Kidney epithelial cell (primary cell): ENCODE measurements at regions not wholly inside any gene's neighbourhood (a gene's known extent, or its start where the extent isn't known, plus 50 kb on each side); places are given as distances from the start of the nearest gene placed in this dataset.

Experiments
- DNase-seq: peaks from one replicate; pipeline ENCODE4 v3.0.0-alpha.2; 2010; ENCODE audit warnings: low read depth
- H3K27me3 ChIP-seq: 2 replicates; pipeline ENCODE4 v1.6.0; 2011; ENCODE audit warnings: low read length; ENCODE audit not compliant: control insufficient read depth, insufficient read depth
- H3K36me3 ChIP-seq: 2 replicates; pipeline ENCODE4 v1.5.1; 2011; ENCODE audit warnings: low read length; ENCODE audit not compliant: control insufficient read depth, insufficient read depth
- H3K4me3 ChIP-seq: 2 replicates; pipeline ENCODE4 v1.5.1; 2011; ENCODE audit warnings: low read depth, mild to moderate bottlenecking, control low read depth, low read length
- TF ChIP-seq, protein P1 (sequence below): IDR thresholded peaks from 2 replicates; pipeline ENCODE4 v1.5.1; 2011; ENCODE audit warnings: mild to moderate bottlenecking, moderate library complexity, low read length, control low read depth, inconsistent platforms; ENCODE audit not compliant: insufficient read depth, poor library complexity, severe bottlenecking

DNA sequence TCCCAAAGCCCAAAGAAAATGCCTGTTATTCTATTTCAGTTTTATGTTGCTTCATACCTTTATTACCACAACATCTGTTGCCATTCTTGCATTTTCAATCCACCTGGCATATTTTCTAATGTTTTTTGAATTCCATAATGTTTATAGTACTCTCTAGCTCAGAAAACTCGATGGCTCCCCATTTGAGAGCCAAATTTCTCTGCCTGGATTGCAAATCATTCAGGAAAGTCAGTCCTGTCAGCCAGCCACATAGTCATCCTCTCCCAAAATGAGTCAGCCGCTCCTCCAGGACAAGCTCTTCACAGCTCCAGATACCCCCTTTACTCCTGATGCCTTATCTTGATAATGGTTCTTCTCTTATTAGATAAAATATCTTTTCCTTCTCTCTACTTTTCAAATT is 78.2 kb upstream of the ADCY2 start:
- H3K4me3 ChIP-seq = no peak overlapping the region
- no peak for DNase-seq

DNA sequence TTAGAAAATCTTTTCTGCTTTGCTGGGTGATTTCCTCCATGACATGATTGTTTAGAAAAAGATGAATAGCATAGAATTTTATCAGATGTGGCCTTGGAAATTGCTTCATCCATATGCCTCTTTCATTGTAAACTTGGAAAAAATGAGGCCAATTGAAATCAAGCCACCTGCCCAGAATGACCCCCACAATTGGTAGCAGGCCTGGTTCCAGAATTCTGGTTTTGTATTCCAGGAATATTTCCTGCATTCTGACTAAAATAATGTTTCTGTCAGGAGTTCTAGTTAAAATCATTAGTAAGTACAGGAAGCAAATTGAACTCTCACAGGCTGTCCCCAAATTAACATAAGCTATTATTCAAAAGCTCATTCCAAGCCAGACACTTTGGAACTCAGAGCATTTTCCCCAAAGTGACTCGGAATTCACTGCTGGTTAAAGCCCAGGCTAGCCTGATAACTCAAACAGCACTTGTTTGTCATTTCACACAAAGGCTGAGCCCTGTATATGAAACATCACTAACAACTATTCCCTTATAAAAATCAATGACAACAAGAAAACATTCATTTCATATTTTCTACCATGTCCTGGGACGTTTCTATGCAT is 75.1 kb upstream of the ADCY2 start:
- H3K27me3 ChIP-seq = no peaks in the 10 kb centered on the region
- no peaks in the 10 kb centered on the region for H3K36me3 ChIP-seq
- TF ChIP-seq, protein P1, sequence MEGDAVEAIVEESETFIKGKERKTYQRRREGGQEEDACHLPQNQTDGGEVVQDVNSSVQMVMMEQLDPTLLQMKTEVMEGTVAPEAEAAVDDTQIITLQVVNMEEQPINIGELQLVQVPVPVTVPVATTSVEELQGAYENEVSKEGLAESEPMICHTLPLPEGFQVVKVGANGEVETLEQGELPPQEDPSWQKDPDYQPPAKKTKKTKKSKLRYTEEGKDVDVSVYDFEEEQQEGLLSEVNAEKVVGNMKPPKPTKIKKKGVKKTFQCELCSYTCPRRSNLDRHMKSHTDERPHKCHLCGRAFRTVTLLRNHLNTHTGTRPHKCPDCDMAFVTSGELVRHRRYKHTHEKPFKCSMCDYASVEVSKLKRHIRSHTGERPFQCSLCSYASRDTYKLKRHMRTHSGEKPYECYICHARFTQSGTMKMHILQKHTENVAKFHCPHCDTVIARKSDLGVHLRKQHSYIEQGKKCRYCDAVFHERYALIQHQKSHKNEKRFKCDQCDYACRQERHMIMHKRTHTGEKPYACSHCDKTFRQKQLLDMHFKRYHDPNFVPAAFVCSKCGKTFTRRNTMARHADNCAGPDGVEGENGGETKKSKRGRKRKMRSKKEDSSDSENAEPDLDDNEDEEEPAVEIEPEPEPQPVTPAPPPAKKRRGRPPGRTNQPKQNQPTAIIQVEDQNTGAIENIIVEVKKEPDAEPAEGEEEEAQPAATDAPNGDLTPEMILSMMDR = no peak
- no peak for DNase-seq
- no peak overlapping the region for H3K4me3 ChIP-seq

More for the DNA sequence above, 78.2 kb upstream of the ADCY2 start:
- Histone ChIP-seq H3K27me3 (no peaks in the 10 kb centered on the region), H3K36me3 (no peaks in the 10 kb centered on the region)
- TF ChIP-seq, protein P1 = no peak

DNA sequence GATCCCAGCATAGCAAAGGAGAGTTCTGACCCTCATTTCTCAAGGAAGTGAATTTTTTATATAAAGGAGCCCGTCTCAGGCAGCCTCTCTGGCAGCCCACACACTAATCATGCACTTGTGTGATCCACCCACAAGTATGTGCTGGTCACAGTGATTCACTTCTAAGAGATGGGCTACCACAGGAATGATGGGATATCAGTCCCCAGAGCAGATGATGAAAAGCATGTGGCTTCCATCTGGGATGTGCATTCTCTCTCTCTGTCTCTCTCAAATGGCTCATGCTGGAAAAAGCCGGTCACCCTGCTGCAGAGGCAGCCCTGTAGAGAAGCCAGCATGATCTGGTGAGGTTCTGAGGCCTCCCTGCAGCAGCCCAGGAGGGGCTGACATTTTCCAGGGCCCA is 74.2 kb upstream of the ADCY2 start:
- Histone ChIP-seq H3K36me3 (no peaks in the 10 kb centered on the region), H3K4me3 (no peak overlapping the region), H3K27me3 (no peaks in the 10 kb centered on the region)
- peak; percentile 32 for DNase-seq
- TF ChIP-seq, protein P1 = no peak

DNA sequence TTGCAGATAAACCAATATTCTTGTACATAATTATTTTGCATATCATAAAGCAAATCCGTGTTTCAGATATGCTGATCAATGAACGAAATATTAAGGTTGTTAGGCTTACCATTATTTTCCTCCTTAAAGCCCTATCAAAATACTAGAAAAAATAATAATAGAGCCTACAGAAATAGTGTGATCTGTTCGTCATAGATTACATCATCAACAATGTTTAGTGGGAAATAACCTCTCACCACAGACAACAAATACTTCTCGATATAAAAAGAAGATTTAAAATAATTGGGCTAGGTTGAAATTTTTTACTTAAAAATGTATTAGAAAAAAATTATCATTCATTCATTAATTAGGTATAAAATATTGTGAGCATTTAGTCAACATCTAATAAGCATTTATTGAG is 71.0 kb upstream of the ADCY2 start:
- no peak overlapping the region for H3K4me3 ChIP-seq
- H3K27me3 ChIP-seq = no peaks in the 10 kb centered on the region
- TF ChIP-seq, protein P1 = no peak
- no peak for DNase-seq
- H3K36me3 ChIP-seq = no peaks in the 10 kb centered on the region

DNA sequence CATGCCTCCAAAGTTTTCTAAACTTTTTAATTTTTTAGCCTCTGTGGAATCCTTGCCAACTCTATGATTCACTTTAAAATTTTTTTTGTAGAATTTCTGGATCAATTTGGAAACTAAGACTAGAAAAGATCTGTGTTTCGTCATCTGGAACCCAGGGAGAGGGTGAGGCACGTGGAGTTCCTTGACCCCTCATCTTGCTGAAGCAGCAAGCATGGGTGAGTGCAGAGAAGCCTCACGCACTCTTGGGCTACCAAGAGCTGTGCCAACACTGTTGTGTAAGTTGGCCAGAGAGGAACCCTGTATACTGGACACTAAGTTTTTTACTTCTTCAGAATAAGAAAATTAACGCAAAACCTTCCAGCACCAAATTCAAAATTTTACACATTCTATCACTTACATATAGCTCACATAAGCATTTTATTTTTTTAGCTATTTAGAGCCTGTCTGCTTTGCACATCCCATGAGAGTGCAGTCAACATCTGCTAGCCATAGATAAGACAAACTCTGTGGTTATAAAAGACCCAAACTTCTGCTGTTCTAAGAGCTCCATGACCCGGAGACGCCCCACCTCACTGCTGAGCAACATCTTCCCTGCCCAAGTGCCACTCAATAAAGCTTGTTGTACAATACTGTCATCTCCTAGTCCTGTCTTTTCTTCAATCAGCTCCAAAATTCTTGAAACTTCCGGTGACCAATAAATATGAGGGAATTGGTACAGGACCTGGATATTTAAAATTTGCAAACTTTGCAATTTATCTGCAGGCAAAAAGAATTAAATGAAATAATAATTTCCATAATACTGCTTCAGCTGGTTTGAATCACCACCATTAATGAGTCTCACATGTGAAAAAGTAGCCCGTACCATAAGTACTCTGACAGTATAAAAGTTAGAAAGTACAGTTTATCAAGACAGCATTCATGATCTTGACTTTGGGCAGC is 69.7 kb upstream of the ADCY2 start:
- no peaks in the 10 kb centered on the region for H3K36me3 ChIP-seq
- no peaks in the 10 kb centered on the region for H3K27me3 ChIP-seq
- DNase-seq = no peak
- TF ChIP-seq, protein P1 = no peak
- no peak overlapping the region for H3K4me3 ChIP-seq
